ENCODE measurements at regions not wholly inside any gene's neighbourhood (a gene's known extent, or its start where the extent isn't known, plus 50 kb on each side); places are given as distances from the start of the nearest gene placed in this dataset.

- Histone ChIP-seq H3K36me3 (ENCODE audit: low read depth, missing control alignments) (no peaks in the 10 kb centered on the region), H3K27me3 (no peaks in the 10 kb centered on the region), H3K9me3 (no peaks in the 10 kb centered on the region), H3K27ac (no peak overlapping the region), H3K4me1 (peaks cover 2% of the 10 kb centered on the region), H3K4me3 (no peak overlapping the region)
- DNase-seq = no peak
- 41 to 46% methylated on average over 5 of the region's 5 CpGs for WGBS, 2 donors
- TF ChIP-seq CTCF (IDR thresholded peaks at IDR 0.05) = no peak
- TF ChIP-seq POLR2A (IDR thresholded peaks at IDR 0.05) = no peak
- intact Hi-C loops (cut with DNase I; ENCODE audit: low total_unique reads) = no loop called here
Measured at GRCh38 chr13:22596171-22596863, 584.5 kb upstream of the SGCG start.

- Histone ChIP-seq H3K9me3 (no peaks in the 10 kb centered on the region), H3K4me3 (no peak overlapping the region), H3K4me1 (peaks cover 2% of the 10 kb centered on the region), H3K36me3 (ENCODE audit: low read depth, missing control alignments) (no peaks in the 10 kb centered on the region), H3K27ac (no peak overlapping the region), H3K27me3 (no peaks in the 10 kb centered on the region)
- no peak for TF ChIP-seq CTCF (IDR thresholded peaks at IDR 0.05)
- no peak for TF ChIP-seq POLR2A (IDR thresholded peaks at IDR 0.05)
- intact Hi-C loops (cut with DNase I; ENCODE audit: low total_unique reads) = no loop called here
- no peak for DNase-seq
Measured at GRCh38 chr13:22599156-22599555, 581.6 kb upstream of the SGCG start.

- intact Hi-C loops (cut with DNase I; ENCODE audit: low total_unique reads) = no loop called here
- Histone ChIP-seq H3K27me3 (no peaks in the 10 kb centered on the region), H3K4me1 (no peaks in the 10 kb centered on the region), H3K36me3 (ENCODE audit: low read depth, missing control alignments) (no peaks in the 10 kb centered on the region), H3K9me3 (no peaks in the 10 kb centered on the region), H3K27ac (no peak overlapping the region), H3K4me3 (no peak overlapping the region)
- TF ChIP-seq CTCF (IDR thresholded peaks at IDR 0.05) (no peak), POLR2A (IDR thresholded peaks at IDR 0.05) (no peak)
- no peak for DNase-seq
- WGBS, 2 donors = 74 to 77% methylated on average over 3 of the region's 3 CpGs
Measured at GRCh38 chr13:22618002-22618401, 562.8 kb upstream of the SGCG start.

DNA sequence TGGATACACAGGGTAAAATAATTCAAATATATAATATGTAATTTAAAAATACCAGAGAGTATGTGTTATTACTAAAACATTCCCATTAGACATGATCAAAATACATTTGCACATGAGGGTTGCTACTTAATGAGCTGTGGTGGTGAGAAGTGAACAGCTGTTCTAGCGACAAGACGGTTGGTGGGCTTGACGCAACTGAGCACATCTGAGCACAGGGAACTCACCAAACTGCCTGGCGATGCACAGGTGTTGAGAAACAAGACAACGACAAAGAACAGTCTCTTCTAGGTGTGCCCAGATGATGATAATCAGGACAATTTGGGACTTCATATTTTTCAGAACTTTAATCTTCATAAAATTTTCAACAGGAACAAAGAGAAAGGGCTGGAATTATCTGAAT is 555.1 kb upstream of the SGCG start:
- TF ChIP-seq CTCF (IDR thresholded peaks at IDR 0.05) = no peak
- TF ChIP-seq POLR2A (IDR thresholded peaks at IDR 0.05) = no peak
- WGBS, 2 donors = 96% methylated on average over 5 of the region's 5 CpGs
- no peak for DNase-seq
- Histone ChIP-seq H3K9me3 (no peaks in the 10 kb centered on the region), H3K4me3 (no peak overlapping the region), H3K27me3 (no peaks in the 10 kb centered on the region), H3K27ac (no peak overlapping the region), H3K36me3 (ENCODE audit: low read depth, missing control alignments) (no peaks in the 10 kb centered on the region), H3K4me1 (no peaks in the 10 kb centered on the region)
- intact Hi-C loops (cut with DNase I; ENCODE audit: low total_unique reads) = no loop called here

GRCh38 chr13:22629374-22629773 is 551.4 kb upstream of the SGCG start:
- Histone ChIP-seq H3K9me3 (no peaks in the 10 kb centered on the region), H3K36me3 (ENCODE audit: low read depth, missing control alignments) (no peaks in the 10 kb centered on the region), H3K27ac (no peak overlapping the region), H3K4me1 (no peaks in the 10 kb centered on the region), H3K27me3 (no peaks in the 10 kb centered on the region), H3K4me3 (no peak overlapping the region)
- WGBS, 2 donors = 88 to 95% methylated on average over 2 of the region's 2 CpGs
- no peak for DNase-seq
- no peak for TF ChIP-seq POLR2A (IDR thresholded peaks at IDR 0.05)
- TF ChIP-seq CTCF (IDR thresholded peaks at IDR 0.05) = no peak
- intact Hi-C loops (cut with DNase I; ENCODE audit: low total_unique reads) = no loop called here

All from testis (tissue), 2 donors.